HG03571 (cell line): ENCODE measurements at regions not wholly inside any gene's neighbourhood (a gene's known extent, or its start where the extent isn't known, plus 50 kb on each side); places are given as distances from the start of the nearest gene placed in this dataset.

Source experiments
- ATAC-seq: cut with Tn5 transposase; IDR thresholded peaks from one replicate; pipeline ENCODE4 v1.9.1; 2021; ENCODE audit not compliant: unreplicated experiment

DNA sequence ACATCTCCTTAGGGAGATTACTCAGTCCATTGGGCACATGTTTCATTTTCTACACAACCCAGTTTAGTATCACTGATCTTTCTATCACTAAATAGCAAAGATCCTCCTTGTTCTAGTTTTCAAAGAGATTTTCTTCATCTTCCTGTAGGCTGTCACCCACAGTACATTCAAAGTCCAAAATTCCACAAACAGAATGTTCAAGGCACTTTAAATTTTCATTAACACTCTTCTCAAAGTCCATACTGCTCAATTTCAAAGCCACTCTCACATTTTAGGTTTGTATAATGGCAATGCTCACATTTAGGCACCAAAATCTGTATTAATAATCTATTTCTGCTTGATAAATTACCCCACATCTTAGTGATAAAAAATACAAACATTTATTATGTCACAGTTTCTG, 152.8 kb downstream of the FSIP2 start:
- ATAC-seq, result no peak

GRCh38 chr2:185891804-185892411, 153.3 kb downstream of the FSIP2 start:
- ATAC-seq, result no peak

DNA sequence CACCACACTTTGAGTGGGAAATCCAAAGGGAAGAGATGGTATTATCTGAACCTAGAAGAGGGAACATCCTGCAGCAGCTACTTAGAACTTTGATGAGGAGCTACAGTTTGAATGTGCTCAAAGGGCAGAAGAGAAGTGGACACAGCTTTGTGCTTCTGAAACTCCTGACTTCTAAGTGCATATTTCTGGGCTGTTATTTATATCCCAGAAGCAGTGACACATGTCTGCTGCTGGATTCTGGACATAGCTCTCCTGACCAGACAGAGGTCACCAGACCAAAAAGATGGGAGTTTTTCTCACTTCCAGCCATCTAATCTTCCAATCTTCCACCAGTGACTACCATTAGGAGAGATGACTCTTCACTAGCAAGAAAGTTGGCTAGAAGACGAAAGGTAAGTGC, 153.9 kb downstream of the FSIP2 start:
- no peak for ATAC-seq

DNA sequence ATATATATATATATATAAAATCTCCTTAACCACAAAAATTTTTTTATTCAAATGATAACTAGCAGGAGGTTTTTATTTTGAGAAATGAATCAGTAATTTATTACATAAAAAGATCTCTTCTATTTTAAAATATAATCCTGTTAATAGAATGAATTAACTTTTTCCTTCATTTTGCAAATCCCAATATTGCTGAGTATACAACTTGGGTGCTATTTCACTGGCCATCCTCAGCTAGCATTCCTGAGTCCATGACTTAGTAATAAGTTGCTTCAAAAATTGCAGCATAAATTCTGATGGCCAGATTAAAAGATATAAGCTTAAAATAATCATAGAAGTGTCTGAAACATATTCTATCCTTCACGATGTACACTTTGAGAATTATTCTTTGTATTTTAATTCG, 155.6 kb downstream of the FSIP2 start:
- no peak for ATAC-seq

DNA sequence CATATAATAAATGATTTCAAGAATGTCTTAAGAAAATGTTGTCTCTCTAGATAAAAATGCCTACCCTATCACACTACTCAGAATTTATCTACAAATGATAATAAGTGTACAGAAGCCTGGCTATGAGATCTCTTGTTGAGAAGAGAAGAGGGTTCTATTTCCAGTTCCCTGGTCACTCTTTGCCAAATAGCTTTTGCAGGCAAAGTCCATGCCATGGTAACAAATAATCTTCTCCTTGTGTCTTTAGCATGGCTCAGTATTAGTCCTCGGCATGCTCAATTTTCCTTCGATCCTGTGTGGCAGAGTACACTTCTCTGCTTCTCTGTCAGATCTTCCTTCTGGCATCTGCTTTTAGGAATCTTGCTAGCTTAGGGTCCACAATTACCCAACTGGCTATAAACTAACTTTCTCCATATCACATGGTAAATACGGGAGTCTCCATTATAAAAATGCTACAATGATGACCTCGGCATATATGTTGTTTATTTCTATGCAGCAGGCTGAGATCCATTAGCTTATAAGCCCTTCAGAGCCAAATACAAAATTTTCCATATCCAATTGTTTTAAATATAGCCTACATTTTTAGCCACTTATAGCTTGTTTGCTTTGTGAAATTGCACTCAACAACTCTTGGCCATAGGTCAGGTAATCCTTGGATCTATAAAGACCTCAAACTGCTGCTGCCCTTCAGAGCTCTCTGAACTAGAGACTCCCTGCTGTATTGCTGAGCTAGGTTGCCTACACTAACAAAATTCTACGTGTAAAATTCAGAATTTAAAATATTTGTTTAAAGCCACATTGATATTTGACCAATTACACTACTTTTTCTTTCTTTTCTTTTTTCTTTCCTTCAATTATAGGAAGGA, 157.5 kb downstream of the FSIP2 start:
- no peak for ATAC-seq

- no peak for ATAC-seq
Measured at GRCh38 chr2:185899366-185899765, 160.8 kb downstream of the FSIP2 start.

GRCh38 chr2:185919155-185919554, 180.6 kb downstream of the FSIP2 start:
- ATAC-seq, result no peak

DNA sequence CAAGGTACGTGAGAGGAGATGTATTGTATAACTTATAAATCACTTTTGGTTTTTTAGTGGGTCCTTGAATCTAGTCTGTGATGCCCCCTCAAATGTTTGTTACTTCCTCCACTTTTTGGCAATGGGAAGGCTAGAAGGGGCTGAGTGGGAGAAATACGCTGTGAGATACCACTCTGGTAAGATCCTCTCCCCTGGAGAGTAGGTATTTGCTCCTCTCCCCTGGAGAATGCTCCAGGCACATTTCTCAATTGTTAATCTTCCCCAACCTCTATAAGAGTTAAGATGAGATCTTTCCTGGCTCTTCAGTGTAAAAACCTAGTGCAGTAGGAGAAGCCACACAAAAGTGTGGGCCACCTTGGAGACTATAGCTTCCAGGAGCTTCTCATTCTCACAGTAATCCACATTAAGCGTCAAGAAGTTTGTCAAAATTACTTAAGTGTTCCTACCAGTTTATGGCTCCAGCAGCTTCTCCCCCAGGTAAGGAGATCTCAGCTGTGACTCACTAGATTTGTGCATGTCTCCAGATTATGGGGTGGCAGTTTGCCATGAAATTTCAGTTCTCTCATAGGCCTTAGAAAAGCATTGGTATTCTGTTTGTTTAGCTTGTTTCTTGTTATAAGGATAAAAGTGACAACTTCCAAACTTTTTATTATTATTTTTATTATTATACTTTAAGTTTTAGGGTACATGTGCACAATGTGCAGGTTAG, 182.6 kb downstream of the FSIP2 start:
- no peak for ATAC-seq

DNA sequence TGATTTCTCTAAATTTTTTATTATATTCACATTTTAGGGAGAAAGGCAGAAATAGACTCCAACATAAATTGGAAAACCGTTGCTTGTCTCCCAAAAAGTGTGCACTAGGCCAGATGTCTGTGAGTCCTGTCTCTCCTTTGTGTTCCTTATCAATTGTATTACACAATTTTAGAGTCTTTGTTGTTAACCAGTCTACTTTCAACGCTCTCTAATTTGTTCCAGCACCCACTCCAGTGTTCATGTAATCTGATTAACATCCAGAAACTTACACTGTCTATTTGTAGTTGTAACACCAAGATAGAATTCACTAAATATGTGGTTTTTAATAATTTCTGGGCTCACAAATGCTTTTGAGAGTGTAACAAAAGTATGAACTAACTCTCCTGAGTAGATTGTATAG, 195.6 kb downstream of the FSIP2 start:
- ATAC-seq, result no peak

GRCh38 chr2:185939858-185940257, 201.3 kb downstream of the FSIP2 start:
- no peak for ATAC-seq

GRCh38 chr2:185942855-185943254, 204.3 kb downstream of the FSIP2 start:
- no peak for ATAC-seq

- no peak for ATAC-seq
Measured at GRCh38 chr2:185947722-185948121, 209.1 kb downstream of the FSIP2 start.

DNA sequence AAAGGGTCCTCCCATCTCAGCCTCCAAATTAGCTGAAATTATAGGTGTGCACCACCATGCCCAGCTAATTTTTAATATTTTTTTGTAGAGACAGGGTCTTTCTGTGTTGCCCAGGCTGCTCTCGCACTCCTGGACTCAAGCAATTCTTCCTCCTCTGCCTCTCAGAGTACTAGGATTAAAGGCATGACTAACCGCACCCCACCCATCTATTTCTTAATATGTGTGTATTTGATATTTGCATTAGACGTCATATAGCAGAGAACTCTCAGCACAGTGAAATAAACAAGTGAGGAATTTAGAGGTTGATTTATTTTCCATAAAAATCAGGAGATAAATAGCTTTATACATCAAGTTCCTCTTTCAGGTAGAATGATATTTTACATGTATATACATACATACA, 213.5 kb downstream of the FSIP2 start:
- no peak for ATAC-seq

- no peak for ATAC-seq
Measured at GRCh38 chr2:185954389-185954788, 215.8 kb downstream of the FSIP2 start.

GRCh38 chr2:185955050-185955449, 216.4 kb downstream of the FSIP2 start:
- ATAC-seq, result no peak

DNA sequence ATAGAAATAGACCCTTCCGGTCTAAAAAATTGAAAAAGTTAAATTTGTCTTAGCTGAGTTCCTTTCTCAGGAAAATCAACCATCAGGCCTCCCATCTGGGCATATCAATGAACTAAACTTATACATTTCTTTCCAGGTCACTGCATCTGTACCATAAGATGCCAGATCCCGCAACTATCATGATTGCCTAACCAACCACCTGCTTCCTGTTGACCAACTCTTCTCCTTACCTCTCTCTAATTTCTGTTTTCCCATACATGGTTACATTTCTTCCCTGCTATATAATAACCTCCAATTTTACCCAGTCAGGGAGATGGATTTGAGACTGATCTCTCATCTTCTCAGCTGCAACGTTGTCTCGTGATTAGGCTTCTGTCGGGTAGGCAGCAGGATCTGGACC, 228.7 kb downstream of the FSIP2 start:
- ATAC-seq, result no peak

DNA sequence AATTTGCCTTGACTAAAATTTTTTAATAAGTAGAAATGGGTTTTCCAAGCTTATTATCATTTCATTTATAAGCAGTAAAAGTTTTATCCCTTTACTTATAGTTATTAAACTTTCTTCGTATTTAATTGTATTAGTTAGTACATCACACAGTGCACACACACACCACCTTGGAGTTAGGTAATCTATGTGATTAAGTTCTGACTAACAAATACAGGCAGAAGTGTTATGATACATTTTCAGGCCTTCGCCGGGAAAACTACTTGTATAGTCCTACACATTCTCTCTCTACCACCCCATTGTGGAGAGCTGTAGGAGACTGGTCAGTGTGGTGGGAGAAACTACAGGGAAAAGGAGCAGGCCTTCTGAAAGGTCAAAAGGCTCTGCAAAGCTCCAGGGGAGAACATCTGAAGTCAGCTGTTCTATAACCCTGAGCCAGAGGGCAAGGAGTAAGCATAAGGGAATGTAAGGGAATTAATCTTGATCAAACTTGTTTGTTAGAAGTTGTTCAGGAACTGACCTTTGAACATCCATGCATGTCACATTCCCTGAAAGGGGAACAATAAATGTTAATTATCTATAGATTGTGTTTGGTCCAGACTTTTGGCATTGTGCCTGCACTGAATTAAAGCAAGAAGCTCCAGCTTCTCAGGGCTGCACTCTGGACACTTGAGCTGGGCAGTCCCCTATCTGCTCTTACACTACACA, 231.7 kb downstream of the FSIP2 start:
- ATAC-seq, result no peak

DNA sequence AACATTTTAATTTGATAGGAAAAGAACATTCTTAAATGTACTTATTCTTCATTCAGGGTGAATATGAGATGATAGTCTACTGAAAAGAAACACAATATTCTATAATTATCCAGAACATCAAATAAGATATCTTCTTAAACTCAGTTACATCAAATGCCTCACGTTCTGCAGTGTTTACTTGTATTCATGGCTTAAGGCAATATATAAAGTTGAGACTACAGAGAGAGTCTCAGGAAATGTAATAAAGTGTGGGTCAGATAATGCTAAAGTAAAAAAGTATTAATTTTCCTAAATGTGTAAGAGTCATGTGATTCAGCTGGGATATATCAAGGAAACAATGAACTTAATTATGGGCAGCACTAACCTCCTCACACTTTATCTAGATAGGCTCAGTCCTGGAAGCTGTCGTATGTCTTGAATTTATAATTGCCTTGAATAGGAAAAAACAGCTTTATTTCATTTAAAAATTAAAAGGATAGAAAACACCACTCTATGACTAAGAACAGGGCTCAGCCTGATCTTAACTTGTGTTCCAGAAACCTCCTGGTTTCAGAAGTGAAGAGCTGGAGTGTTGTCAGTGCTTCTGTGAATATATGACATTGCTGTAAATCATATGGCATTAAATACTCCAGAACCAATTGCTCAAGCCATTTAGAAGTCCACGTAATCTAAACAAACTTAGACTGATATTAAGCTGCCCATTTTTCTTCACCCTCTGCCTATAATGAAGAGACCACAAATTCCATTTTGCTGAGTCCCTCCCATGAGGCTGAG, 240.2 kb downstream of the FSIP2 start:
- ATAC-seq, result no peak

- ATAC-seq, result no peak
Measured at GRCh38 chr2:185979546-185980071, 241.0 kb downstream of the FSIP2 start.

GRCh38 chr2:185980944-185981343, 242.3 kb downstream of the FSIP2 start:
- ATAC-seq, result no peak
